ENCODE measurements at regions not wholly inside any gene's neighbourhood (a gene's known extent, or its start where the extent isn't known, plus 50 kb on each side); places are given as distances from the start of the nearest gene placed in this dataset.

DNA sequence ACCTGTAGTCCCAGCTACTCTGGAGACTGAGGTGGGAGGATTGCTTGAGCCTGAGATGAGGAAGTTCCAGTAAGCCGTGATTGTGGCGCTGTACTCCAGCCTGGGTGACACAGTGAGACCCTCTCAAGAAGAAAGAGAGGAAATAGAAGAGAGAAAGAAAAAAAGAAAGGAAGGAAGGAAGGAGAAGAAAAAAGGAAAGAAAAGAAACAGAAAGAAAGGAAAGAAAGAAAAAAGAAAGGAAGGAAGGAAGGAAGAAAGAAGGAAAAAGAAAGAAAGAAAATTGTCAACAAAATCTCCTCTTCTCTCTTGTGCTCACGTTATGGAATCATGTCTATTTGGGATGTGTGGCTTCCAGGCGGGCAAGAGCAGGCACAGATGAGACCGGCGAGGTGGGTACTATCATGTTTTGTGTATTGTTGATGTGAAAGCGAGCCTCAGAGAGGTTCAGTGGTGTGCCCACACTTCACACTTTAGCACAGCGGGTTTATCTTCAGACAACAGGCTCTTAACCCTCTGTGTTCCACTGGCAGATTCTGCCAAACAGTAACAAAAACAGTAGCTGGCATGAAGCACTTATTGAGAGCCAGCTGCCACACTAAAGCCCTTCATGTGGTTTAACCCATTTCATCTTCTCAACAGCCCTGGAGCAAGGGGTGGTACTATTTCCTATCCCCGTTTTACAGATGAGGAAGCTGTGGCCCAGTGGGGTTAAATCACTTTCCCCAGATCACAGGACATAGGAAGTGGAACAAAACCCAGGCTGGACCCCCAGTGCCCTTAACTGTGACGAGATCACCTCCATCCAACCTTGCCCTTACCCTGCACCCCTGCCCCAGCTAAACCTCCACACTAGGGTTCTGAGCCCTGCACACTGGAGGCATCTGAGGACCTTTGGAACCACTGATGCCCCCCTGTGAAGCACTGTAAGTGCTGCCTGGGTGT lies 94.7 kb upstream of the TARDBP start:
- no peak for TF ChIP-seq BACH2 (CRISPR knock-in tag; IDR thresholded peaks at IDR 0.05; ENCODE audit: borderline replicate concordance)
- no peak for TF ChIP-seq RARB (CRISPR knock-in tag; IDR thresholded peaks at IDR 0.05)
- TF ChIP-seq TCF4 (CRISPR knock-in tag; IDR thresholded peaks at IDR 0.05; ENCODE audit: borderline replicate concordance): no peak
- TF ChIP-seq PPARA (CRISPR knock-in tag; IDR thresholded peaks at IDR 0.05; ENCODE audit: borderline replicate concordance): no peak
- TF ChIP-seq ZNF565 (CRISPR knock-in tag; conservative IDR thresholded peaks at IDR 0.05; ENCODE audit: low read depth): no peak
- no peak for TF ChIP-seq CSRNP3 (CRISPR knock-in tag; IDR thresholded peaks at IDR 0.05)
- TF ChIP-seq, protein P1, sequence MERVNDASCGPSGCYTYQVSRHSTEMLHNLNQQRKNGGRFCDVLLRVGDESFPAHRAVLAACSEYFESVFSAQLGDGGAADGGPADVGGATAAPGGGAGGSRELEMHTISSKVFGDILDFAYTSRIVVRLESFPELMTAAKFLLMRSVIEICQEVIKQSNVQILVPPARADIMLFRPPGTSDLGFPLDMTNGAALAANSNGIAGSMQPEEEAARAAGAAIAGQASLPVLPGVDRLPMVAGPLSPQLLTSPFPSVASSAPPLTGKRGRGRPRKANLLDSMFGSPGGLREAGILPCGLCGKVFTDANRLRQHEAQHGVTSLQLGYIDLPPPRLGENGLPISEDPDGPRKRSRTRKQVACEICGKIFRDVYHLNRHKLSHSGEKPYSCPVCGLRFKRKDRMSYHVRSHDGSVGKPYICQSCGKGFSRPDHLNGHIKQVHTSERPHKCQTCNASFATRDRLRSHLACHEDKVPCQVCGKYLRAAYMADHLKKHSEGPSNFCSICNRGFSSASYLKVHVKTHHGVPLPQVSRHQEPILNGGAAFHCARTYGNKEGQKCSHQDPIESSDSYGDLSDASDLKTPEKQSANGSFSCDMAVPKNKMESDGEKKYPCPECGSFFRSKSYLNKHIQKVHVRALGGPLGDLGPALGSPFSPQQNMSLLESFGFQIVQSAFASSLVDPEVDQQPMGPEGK (CRISPR knock-in tag; IDR thresholded peaks at IDR 0.05; ENCODE audit: borderline replicate concordance): no peak
- no peak for TF ChIP-seq ZFP3 (CRISPR knock-in tag; IDR thresholded peaks at IDR 0.05)
- TF ChIP-seq ZNF8 (CRISPR knock-in tag; IDR thresholded peaks at IDR 0.05): no peak
- TF ChIP-seq ISL1 (CRISPR knock-in tag; IDR thresholded peaks at IDR 0.05): no peak
- TF ChIP-seq ZC3H10 (CRISPR knock-in tag; IDR thresholded peaks at IDR 0.05): no peak
- no peak for TF ChIP-seq ARNTL (CRISPR knock-in tag; IDR thresholded peaks at IDR 0.05; ENCODE audit: borderline replicate concordance, low read depth)
